GM19238 (cell line): ENCODE measurements at regions not wholly inside any gene's neighbourhood (a gene's known extent, or its start where the extent isn't known, plus 50 kb on each side); places are given as distances from the start of the nearest gene placed in this dataset.

ENCODE experiments used
- DNase-seq: peaks from one replicate; pipeline ENCODE4 v3.0.0; 2011; ENCODE audit warnings: low spot score; ENCODE audit not compliant: insufficient read length

DNA sequence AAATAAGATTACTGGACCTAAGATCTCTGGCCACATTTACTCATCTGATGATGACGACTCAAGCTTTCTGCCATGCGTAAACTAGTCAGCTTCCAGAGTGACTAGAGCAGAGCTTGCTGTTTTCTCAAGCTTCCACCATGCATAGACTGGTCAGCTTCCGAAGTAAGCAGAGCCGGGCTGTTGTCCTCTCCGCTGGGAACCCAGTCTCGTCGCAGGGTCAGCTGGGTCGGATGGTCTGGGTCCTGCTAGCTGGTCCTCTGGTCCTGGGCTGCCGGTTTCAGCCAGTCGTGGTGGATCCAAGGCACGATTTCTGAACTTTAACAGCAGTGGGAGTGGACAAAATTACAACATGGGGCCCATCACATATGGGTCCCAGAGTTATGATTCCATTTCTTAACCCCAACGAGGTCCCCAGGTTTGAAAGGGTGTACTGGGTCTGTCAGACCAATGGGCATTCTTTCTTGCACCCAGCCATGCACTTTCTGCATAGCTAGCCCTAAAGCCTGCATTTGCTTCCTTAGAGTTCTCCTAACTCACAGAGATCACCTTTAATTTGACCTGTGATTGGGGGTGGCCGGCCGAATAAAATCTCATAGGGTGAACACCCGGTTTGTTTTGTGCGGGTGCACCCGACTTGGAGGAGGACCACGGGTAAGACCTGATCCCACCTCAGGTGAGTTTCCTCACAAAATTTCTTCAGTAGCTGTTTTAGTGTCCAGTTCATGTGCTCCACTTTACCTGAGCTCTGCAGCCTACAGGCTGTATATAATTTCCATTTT lies 1312.8 kb downstream of the TMEM121 start:
- no peak for DNase-seq

DNA sequence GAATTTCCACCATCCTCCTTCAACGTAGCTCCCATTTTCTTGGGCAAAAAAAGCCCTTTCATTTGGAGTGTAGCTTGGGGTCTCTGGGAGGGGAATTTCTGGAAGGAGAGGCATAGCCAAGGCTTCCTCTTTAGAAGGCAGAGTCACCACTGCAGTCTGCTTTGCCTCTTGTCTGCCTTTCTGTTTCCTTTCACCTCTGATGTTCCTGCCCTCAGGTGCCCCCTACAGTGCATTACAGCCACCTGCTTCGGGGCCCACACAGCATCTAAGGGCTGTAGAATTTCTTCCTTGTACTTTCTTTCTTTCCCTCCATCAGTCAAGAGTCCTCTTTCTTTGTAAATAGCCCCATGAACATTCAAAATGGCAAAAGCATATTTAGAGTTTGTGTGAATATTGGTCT lies 1313.9 kb downstream of the TMEM121 start:
- no peak for DNase-seq

DNA sequence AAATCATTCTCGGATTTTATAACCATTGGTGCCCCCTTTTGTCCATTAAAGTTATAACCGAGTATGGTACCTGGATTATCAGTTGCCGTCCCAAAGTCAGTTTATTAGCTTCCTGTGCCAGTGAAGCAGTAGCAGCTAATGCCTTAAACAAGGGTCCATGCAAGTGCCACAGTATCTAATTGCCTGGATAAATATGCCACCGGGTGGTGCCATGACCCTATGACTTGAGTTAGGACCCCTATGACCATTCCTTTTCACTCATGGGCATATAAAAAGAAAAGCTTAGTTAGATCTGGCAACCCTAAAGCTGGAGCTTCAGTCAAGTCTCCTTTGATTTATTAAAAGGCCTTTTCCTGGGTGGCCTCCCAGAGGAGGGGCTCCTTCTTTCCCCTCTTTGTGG lies 1314.6 kb downstream of the TMEM121 start:
- DNase-seq = no peak

DNA sequence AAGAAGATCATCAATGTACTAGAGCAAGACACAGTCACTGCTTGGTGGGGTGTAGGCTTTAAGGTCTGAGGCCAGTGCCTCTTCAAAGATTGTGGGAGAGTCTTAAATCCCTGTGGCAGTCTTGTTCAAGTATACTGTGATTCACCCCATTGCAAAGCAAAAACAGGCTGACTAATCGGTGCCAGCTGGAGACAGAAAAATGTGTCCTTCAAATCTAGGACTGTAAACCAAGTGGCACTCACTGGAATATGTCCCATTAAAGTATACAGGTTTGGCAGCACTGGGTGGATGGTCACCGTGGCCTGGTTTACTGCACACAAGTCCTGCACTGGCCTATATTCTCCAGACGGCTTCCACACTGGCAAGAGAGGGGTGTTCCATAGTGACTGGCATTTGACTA lies 1315.3 kb downstream of the TMEM121 start:
- DNase-seq = no peak

DNA sequence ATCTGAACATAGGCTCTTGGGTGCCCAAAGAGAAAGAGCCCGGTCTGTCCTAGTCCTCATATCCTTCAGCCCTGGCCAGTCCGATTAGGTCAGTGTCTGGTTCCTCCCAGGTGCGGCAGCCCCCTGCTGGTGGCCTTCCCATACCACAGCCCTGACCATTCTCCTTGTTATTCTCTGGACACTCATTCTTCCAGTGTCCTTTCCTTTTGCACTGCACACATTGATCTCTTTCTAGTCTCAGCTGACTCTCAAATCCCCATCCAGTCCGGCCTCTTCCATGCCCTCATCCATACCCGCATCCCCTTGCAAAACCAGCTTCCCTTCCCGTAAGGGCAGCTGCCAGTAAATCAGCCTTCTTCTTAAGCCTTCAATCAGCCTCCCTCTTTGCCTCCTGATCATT lies 1316.3 kb downstream of the TMEM121 start:
- no peak for DNase-seq

DNA sequence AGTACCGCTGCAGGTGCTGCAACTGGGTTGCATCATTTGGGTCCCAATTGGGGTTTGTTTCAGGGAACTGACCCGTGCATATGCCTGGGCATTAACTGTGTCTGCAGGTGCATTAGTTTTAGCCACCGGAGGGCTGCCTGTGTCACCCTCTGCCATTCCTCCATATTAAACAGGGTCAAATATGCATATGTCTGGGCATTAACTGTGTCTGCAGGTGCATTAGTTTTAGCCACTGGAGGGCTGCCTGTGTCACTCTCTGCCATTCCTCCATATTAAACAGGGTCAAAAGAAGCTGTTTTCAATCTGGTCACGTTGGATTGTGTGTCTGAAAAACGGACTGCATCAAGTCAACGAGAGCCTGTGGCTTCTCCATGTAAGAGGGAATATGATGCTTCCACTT lies 1317.0 kb downstream of the TMEM121 start:
- DNase-seq = no peak

DNA sequence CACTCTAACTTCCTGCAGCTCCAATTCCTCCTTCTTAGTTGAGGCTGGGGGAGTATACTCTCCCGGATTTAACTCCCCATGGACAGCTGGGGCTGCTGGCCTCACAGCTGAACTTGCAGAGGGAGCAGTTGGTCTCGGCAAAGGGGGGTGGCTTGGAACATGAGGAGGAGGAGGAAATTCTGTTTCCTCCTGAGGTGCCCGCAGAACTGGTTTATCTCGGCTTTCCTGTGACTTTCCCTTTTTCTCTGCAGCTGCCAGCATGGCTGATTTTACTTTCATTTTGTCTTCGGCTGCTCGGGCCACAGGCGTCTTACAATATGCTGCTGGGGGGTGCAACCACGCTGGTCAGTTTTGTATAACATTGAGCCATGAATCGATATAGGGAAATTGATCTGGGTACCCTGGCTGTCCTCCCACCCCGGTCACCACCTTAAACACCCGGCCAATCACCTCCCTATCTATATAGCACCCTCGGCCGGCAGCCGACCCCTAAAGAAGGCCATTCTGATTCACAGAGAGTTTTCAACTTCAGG lies 1317.6 kb downstream of the TMEM121 start:
- DNase-seq = no peak

DNA sequence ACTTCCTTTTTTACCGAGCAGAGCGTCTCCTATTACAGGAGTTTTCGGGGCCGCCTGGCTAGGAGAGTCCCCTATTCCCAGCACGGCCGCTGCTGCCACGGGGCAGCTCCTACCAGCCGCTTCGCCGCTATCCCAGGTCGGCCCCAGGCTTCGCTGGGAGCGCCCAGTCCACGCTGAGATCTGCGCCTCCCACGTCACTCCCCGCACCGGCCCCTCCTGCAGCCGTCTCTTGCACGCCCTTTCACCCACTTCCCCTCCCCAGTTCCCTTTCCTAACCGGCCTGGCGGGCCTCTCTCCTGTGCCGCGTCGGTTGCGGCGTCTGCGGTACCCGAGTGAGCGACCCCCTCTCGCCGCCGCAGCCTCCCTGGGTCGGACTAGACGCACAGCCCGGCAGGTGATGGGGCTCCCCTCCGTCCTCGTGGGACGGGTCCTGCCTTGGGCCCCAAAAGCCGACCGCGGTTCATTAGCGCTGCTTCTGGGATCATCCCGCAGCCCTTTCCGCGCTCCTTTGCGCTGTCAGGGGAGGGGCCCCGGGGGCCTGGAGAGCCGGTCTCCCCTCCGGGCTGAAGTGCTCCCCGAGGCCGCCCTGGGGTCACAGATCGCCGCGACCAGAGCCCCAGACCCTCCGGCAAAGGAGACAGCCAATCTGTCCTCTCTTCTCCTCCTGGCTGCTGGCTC lies 1318.4 kb downstream of the TMEM121 start:
- no peak for DNase-seq

DNA sequence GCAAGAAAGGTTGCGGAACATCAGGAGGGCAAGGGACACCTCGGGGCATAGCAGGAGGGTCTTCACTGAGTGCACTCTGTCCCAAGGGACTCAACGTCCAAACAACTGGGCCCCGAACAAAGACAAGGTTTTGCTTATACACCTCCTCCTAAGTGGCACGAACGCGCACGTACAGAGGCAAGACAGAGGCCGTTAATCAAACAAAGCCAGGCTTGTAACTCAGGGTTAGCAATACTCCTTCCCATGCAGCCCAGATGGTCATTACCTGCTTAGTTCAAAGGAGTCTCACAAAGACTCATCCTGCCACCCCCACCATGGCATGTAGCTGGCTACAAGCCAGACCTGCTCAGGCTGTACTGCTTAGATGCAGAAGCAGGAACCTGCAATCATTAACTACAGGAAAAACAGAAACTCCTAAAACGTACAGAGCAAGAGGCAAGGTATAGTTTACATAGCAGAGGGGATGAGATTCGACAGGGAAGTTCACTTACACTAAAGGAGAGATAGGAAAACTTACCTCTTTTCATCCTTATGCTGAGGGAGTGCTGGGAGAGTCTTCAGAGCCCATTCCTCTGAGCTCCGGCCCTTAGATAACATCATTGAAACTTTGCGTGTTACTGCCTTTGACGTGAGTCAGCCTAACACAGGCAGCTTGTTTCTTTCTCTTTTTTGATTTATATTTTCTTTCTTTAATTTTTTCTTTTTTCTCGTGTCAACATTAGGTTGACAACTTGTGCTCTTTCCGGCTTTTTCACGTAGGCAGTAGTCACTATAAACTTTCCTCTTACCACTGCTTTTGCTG lies 1319.1 kb downstream of the TMEM121 start:
- DNase-seq = no peak

DNA sequence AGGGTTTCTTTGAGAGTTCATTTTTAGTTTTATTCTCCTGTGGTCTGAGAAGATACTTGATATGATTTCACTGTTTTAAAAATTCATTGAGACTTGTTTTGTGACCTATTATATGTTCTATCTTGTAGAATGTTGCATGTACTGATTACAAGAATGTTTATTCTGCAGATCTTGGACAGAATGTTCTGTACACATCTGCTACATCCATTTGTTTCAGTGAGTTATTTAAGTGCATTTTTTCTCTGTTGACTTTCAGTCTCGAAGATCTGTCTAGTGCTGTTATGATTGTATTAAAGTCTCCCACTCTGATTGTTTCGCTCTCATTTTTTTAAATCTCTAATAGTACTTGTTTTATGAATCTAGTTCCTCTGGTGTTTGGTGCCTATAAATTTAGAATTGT lies 1319.8 kb downstream of the TMEM121 start:
- no peak for DNase-seq

DNA sequence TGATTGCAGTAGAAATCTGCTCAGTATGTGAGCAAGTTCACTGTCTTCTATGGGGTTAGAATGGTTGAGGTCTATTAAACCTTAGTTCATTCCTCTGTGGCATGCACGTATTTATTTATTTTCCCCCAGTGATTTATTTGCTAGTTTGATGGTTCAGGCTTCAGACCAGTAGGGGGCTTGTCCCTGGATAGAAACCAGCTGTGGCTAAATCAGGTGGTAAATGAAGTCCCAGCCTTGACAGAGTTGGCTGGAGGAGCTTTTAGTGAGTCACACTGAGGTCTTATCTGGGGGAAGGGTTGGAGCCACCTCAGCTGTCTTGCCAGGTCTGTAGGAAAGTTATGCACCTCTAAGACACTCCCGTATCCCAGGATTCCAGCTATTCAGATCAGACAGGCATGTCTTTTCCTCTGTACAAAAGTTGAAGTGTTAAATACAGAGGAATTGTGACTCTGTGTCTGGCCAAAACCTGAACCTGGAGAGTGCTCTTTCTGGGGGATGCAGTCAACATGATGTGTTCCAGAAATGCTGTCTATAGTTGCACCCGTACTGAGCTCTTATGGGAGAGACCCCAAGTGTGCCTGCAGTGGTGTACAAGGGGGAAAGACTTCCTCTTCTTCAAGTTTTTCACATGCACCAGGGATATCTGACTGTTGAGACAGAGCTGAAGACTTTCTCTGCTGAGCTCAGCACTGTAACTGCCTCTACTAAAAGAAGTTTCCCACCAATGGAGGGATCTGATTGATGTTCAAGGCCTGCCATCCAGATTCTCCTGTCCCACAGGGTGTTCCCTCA lies 1322.1 kb downstream of the TMEM121 start:
- no peak for DNase-seq

DNA sequence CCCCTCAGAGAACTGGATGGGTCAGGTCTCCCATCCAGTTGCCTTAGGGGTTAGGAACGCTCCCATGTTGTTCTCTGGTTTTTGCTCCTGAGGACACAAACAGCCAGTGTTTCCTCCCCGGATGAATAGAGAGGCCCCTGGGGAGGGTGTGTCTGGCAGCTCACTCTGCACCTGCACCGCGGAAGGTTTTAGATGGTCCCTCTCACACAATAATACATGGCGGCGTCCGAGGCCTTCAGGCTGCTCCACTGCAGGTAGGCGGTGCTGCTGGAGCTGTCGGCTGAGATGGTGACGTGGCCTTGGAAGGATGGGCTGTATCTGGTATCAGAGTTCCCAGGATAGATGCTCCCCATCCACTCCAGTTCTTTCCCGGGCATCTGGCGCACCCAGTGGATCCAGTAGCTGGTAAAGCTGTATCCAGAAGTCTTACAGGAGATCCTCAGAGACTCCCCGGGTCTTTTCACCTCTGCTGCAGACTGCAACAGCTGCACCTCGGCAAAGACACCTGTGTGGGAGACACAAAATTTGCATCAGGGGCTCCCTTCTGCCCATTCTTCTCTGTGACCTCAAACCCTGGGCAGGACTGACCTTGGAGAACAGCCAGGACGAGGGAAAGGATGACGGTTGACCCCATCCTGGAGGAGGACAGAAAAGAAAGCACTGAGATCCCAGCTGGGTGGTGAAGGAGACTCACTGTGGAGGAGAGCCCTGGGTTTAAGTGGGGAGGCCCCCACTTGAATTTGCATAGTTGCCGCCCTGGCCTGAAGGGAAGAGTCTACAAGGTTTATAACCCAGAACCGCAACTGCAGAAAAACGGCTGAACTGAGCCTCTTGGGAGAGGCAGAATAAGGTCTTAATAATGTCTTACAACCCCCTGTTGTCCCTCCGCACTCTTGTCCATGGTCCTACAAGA lies 1324.8 kb downstream of the TMEM121 start:
- no peak for DNase-seq

DNA sequence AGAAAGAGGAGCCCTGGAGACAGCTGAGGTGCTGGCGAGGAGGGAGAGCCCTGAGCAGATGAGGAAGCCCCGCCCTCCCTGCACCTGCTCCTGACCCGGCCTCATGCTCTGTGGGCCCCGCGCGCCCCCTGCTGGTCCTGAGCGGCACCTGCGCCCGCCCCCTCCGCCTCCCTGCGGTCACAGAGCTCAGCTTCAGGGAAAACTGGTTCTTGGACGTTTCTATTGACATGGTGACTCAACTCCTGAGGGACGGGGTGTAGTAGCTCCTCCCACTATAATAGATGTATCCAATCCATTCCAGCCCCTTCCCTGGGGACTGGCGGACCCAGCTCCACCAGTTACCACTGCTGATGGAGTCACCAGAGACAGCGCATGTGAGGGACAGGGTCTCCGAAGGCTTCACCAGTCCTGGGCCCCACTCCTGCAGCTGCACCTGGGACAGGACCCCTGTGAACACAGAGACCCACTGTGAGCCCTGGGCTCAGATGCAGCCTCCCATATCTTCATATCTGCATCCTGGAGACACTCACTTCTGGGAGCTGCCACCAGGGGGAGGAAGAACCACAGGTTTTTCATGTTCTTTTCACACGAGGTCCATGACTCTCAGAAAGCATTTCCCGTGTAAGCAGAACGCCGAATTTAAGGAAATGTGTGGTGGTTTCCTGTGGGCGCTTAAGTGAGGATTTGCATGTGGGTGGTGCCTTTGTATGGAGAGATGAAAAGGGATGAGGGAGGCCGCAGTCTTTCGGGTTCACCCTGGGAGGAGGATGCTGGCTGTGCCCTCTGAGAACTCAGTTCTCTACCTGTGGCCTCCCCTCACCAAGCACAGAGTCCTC lies 1346.4 kb downstream of the TMEM121 start:
- no peak for DNase-seq

DNA sequence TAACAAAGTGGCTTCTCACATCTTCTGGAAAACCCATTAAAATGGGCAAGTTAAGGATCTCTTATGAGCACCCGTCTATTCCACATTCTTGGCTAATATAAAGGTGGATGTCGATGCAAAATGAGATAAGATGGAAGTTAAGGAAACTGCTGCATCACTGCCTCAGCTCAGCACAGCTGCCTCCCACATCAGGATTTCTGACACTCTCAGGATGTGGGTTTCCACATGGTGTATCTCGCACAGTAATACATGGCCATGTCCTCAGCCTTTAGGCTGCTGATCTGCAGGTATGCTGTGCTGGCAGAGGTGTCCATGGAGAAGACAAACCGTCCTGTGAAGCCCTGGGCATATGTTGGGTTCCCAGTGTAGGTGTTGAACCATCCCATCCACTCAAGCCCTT lies 1348.0 kb downstream of the TMEM121 start:
- DNase-seq = no peak

DNA sequence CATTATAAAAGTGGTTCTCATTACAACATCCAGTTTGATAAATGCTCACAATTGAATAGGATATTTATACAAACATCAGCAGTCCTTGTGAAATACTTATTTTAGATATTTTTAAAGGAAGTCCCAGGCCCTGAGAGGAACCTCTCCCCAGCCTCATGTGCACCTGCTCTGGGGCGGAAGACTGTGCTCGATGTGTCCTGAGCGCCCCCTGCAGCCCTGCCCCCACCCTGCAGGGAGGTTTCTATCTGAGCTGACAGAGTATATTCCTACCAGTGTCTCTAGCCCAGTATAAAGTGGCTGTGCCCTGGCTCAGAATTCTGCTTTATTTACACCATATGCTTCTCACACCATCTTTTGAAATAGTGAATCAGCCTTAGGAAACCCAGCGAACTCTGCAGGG lies 1349.1 kb downstream of the TMEM121 start:
- DNase-seq = no peak

DNA sequence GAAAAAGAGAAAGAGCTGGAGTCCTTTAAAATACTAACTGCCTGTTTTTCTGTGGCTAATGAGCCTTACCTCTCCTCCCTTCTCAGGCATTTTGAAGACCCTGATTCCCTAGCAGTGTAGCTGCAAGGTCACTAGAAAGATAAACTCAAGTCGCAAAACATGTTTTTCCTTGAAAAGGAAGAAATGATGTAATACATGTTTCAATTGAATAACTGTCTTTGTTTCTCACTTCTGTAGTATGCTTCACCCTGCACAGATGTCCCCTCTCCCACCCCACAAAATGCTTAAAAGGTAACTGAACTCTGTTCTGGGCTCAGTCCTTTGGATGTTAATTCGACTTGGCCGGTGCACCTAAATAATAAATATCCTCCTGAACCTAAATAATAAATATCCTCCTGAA lies 1350.3 kb downstream of the TMEM121 start:
- DNase-seq = no peak

DNA sequence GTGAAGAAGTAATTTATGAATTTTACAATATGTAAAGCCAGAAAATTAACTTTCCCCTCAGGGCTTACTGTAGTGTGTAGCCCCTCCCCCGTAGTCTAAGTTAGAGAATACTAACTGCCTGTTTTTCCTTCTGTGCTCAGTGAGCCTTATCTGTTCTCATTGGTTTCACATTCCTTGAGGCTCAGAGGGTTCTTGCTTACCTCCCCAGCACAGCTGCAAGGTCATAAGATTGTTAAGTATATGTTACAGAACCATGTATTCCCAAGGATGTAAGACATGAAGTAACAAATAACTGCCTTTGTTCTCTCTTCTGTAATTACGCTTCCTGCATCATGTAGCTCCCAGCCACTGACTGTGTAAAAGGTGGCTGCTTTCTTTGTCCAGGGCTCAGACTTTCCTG lies 1351.1 kb downstream of the TMEM121 start:
- DNase-seq = no peak

DNA sequence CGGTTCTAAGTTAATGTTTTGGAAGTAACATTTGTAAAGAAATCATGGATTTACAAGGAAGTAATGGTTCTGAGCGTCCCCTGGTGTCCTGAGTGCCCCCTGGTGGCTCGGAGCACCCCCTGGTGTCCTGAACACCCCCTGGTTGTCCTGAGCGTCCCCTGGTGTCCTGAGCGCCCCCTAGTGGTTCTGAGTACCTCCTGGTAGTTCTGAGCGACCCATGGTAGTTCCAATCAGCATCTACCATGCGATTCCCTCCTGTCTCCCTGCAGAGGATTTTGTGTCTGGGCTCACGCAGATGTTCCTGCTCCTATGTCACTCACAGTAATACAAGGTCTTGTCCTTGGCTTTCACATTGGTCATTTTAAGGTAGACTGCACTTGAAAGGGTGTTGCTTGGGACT lies 1352.9 kb downstream of the TMEM121 start:
- DNase-seq = no peak

DNA sequence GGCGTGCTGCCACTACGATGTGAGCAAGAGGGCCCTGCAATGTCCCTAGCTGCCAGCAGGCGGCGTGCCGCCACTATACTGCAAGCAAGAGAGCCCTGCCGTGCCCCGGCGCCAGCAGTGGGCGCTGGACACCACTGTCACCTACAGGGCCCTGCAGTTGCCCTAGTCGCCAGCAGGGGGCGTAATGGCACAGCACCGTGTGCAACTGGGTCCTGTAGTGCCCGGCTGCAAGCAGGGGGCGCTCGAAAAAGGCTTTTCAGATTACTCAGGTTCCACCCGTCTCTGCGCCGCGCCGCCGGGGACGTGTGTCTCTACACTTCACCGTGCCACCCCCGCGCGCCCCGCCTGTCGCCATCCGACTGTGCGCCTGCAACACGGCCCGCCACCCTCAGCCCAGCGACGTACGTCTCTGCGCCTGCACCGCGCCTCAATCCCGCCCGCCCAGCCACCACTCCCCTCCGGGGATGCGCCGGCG lies 1356.9 kb downstream of the TMEM121 start:
- no peak for DNase-seq
